ENCODE measurements at regions not wholly inside any gene's neighbourhood (a gene's known extent, or its start where the extent isn't known, plus 50 kb on each side); places are given as distances from the start of the nearest gene placed in this dataset.
"Not testable (repeated sequence)": the region's sequence is repeated elsewhere in the genome, so short reads cannot be mapped to it uniquely, and the experiment has no call there.

DNA sequence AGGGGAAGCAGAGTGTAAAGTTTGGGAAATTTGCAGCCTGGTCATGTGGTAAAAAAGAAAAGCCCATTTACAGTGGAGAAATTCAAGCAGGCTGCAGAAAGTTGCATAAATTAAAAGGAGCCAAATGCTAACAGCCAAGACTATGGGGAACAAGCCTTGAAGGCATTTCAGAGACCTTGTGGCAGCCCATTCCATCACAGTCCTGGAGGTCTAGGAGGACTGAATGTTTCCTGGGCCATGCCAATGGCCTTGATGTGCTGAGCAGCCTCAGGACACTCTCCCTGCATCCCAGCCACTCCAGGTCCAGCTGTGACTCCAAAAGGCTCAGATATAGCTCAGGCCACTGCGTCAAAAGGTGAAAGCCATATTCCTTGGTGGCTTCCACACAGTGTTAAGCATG, 1202.4 kb upstream of the ATXN8OS start:
- TF ChIP-seq POLR2A (IDR thresholded peaks at IDR 0.05), result no peak
- TF ChIP-seq, protein P1, sequence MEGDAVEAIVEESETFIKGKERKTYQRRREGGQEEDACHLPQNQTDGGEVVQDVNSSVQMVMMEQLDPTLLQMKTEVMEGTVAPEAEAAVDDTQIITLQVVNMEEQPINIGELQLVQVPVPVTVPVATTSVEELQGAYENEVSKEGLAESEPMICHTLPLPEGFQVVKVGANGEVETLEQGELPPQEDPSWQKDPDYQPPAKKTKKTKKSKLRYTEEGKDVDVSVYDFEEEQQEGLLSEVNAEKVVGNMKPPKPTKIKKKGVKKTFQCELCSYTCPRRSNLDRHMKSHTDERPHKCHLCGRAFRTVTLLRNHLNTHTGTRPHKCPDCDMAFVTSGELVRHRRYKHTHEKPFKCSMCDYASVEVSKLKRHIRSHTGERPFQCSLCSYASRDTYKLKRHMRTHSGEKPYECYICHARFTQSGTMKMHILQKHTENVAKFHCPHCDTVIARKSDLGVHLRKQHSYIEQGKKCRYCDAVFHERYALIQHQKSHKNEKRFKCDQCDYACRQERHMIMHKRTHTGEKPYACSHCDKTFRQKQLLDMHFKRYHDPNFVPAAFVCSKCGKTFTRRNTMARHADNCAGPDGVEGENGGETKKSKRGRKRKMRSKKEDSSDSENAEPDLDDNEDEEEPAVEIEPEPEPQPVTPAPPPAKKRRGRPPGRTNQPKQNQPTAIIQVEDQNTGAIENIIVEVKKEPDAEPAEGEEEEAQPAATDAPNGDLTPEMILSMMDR (IDR thresholded peaks at IDR 0.05), result no peak
- intact Hi-C loops (cut with DNase I; ENCODE audit: low total_unique reads), result no loop called here
- no peak overlapping the region for H3K4me3 ChIP-seq (ENCODE audit: low read depth, poor library complexity, severe bottlenecking)
- 82% methylated on average over 1 of the region's 1 CpG; no CpG with 5 or more reads in 1 of the 2 donors for WGBS, 2 donors
- DNase-seq (ENCODE audit: low spot score in 2 of 2), result no peak

DNA sequence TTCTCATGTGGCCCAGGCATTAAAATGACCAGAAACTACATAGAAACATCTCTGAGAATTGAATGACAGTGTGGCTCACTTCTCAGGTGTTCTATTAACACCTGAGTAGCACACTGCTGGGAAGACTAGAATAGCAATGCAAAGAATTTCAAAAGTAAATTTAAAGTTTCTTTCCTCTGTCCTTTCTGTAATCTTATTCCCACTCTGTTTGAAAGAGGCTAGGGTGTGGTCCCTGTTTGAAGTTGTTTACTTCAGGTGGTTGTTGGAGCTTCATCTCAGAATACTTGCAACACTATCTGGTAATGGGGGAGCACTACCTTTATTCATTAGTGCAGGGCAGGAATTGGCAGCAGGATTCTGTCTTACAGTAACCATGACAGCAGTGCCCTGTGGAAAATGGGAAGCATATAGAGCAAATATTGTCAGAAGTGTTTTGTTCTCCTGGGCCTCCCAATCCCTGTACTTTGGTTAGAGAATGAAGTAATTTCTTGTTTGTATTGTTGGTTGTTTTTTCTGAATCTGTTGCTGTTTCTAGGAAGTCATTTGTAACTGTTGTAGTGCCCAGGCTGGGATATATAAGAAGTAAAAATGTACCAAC, 1210.2 kb upstream of the ATXN8OS start:
- TF ChIP-seq, protein P1 (IDR thresholded peaks at IDR 0.05), result no peak
- no peak for TF ChIP-seq POLR2A (IDR thresholded peaks at IDR 0.05)
- DNase-seq (ENCODE audit: low spot score in 2 of 2), result no peak
- H3K4me3 ChIP-seq (ENCODE audit: low read depth, poor library complexity, severe bottlenecking), result no peak overlapping the region
- intact Hi-C loops (cut with DNase I; ENCODE audit: low total_unique reads), result no loop called here

DNA sequence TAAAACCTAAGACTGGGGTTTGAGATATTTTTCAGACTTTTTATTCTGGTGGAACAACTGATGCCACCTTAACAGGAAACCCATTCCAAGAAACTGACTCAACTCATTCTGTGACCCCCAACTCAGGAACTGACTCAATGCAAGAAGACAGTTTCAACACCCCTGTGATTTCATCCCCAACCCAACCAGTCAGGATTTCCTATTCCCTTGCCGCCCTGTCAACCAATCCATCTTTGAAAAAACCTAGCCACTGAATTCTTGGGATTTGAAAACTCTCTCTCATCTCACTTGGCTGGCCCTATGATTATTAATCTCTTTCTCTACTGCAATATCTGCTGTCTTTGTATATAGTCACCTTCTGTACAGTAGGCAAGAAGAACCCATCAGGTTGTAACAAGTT, 1211.9 kb upstream of the ATXN8OS start:
- TF ChIP-seq POLR2A (IDR thresholded peaks at IDR 0.05), result no peak
- TF ChIP-seq, protein P1 (IDR thresholded peaks at IDR 0.05), result no peak
- intact Hi-C loops (cut with DNase I; ENCODE audit: low total_unique reads), result no loop called here
- H3K4me3 ChIP-seq (ENCODE audit: low read depth, poor library complexity, severe bottlenecking), result no peak overlapping the region
- no peak for DNase-seq (ENCODE audit: low spot score in 2 of 2)
- WGBS, 2 donors, result 85 to 100% methylated on average over 1 of the region's 1 CpG

DNA sequence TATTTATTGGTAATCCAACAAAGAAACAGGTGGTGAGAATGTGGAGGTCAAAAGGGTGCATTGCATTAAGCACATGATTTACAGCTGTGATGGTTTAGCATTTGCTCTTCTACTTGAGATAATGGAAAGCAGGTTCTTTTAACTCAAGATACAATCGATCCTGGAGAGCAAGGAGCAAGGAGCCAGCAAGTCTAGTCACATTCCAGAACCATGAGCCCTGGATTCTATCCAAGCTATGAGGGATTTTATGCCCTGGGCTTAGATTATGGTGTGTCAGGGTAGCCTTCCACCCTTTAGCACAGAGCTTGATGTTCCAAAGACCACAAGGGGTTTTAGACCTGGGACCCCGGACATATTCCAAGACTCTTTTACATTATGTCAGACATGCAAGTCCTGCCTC, 1213.9 kb upstream of the ATXN8OS start:
- intact Hi-C loops (cut with DNase I; ENCODE audit: low total_unique reads); H3K4me3 ChIP-seq (ENCODE audit: low read depth, poor library complexity, severe bottlenecking): not testable (repeated sequence)

DNA sequence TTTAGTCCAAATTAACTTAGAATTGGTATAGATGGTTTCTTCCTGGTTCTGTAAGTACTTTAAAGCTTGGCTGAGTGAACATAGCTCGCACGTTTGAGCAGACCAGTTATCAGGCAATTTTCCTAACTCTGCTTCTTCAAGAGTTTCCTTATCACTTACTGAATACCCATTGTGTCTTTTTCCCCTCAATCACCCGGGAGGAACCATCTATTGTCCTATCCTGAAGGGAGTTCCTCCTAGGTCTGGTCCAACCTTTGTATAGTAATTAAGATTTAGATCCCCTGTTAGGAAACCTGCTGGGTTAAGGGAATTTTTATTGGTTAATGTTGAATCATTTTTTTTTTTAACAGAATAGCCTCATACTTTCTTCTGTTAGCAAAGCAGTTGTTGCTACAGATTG, 1215.0 kb upstream of the ATXN8OS start:
- H3K4me3 ChIP-seq (ENCODE audit: low read depth, poor library complexity, severe bottlenecking); DNase-seq (ENCODE audit: low spot score in 2 of 2); intact Hi-C loops (cut with DNase I; ENCODE audit: low total_unique reads): not testable (repeated sequence)
- 61 to 67% methylated on average over 3 of the region's 3 CpGs for WGBS, 2 donors

More for the DNA sequence above, 1213.9 kb upstream of the ATXN8OS start:
- not testable (repeated sequence) for DNase-seq (ENCODE audit: low spot score in 2 of 2)
- WGBS, 2 donors, result 43 to 51% methylated on average over 2 of the region's 2 CpGs

DNA sequence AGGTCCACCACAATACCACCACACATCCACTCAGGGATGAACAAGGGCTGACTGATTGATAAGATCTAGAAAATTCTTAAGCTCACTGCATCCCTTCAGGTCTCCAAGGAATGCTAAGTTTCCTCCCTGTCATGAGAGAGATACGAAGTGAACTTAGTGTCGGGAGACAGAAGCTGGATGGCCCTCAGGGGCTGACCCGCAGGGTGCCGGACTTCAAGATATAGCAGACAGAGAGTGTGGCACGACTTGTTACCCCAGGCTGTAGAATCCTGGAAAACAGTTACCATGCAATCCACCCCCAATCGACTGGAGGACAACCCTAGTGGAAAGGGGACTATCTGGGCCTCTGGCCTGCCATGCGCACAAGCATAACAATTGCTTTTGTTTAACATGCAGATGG, 1217.5 kb upstream of the ATXN8OS start:
- H3K4me3 ChIP-seq (ENCODE audit: low read depth, poor library complexity, severe bottlenecking); DNase-seq (ENCODE audit: low spot score in 2 of 2); intact Hi-C loops (cut with DNase I; ENCODE audit: low total_unique reads): not testable (repeated sequence)
- 84 to 86% methylated on average over 7 of the region's 7 CpGs for WGBS, 2 donors

DNA sequence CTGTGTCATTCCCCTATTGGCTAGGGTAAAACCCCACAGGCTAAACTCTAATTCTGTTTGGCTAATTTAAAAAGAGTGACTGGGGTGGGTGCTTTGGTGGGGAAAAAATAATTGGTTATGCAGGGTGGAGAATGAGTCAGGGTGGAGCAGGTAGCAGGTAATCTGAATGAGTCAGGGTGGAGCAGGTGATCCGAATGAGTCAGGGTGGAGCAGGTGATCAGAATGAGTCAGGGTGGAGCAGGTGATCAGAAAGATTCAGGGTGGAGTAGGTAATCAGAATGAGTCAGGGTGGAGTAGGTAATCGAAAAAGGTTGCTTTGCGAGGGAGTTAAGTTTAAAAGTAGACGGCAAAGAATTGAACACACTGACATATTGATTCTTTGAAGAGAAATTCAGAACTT, 1218.8 kb upstream of the ATXN8OS start:
- TF ChIP-seq POLR2A (IDR thresholded peaks at IDR 0.05), result no peak
- TF ChIP-seq, protein P1 (IDR thresholded peaks at IDR 0.05), result no peak
- DNase-seq (ENCODE audit: low spot score in 2 of 2), result no peak
- 78 to 81% methylated on average over 4 of the region's 4 CpGs for WGBS, 2 donors
- H3K4me3 ChIP-seq (ENCODE audit: low read depth, poor library complexity, severe bottlenecking), result no peak overlapping the region
- intact Hi-C loops (cut with DNase I; ENCODE audit: low total_unique reads), result no loop called here

Data from lower leg skin (tissue), 4 donors.